HG03159 (cell line): ENCODE measurements at regions not wholly inside any gene's neighbourhood (a gene's known extent, or its start where the extent isn't known, plus 50 kb on each side); places are given as distances from the start of the nearest gene placed in this dataset.

Experiments
- ATAC-seq: cut with Tn5 transposase; IDR thresholded peaks from one replicate; pipeline ENCODE4 v1.9.1; 2021; ENCODE audit warnings: mild to moderate bottlenecking, moderate library complexity; ENCODE audit not compliant: unreplicated experiment

- no peak for ATAC-seq
These were observed 273.9 kb upstream of the ZMIZ1 start for GRCh38 chr10:78794736-78795455.

GRCh38 chr10:78798976-78799730 is 269.6 kb upstream of the ZMIZ1 start:
- ATAC-seq = no peak

GRCh38 chr10:78800006-78800405 is 268.8 kb upstream of the ZMIZ1 start:
- ATAC-seq = no peak

- ATAC-seq = no peak
These were observed 268.0 kb upstream of the ZMIZ1 start for GRCh38 chr10:78800535-78801320.

- ATAC-seq = no peak
These were observed 266.3 kb upstream of the ZMIZ1 start for GRCh38 chr10:78802431-78802830.

- no peak for ATAC-seq
These were observed 265.9 kb upstream of the ZMIZ1 start for GRCh38 chr10:78802866-78803265.

- ATAC-seq = no peak
These were observed 265.1 kb upstream of the ZMIZ1 start for GRCh38 chr10:78803710-78804109.

- ATAC-seq = no peak
These were observed 264.2 kb upstream of the ZMIZ1 start for GRCh38 chr10:78804411-78805032.

- no peak for ATAC-seq
These were observed 263.6 kb upstream of the ZMIZ1 start for GRCh38 chr10:78805176-78805575.

- ATAC-seq = no peak
These were observed 262.0 kb upstream of the ZMIZ1 start for GRCh38 chr10:78806681-78807221.

GRCh38 chr10:78807504-78808203 is 261.1 kb upstream of the ZMIZ1 start:
- ATAC-seq = no peak

- no peak for ATAC-seq
These were observed 260.5 kb upstream of the ZMIZ1 start for GRCh38 chr10:78808286-78808685.

GRCh38 chr10:78808736-78809367 is 259.9 kb upstream of the ZMIZ1 start:
- ATAC-seq = no peak

GRCh38 chr10:78811174-78811573 is 257.6 kb upstream of the ZMIZ1 start:
- ATAC-seq = no peak

GRCh38 chr10:78812571-78813318 is 256.0 kb upstream of the ZMIZ1 start:
- ATAC-seq = no peak

- no peak for ATAC-seq
These were observed 255.2 kb upstream of the ZMIZ1 start for GRCh38 chr10:78813526-78813925.

- ATAC-seq = no peak
These were observed 254.8 kb upstream of the ZMIZ1 start for GRCh38 chr10:78813998-78814399.

- ATAC-seq = no peak
These were observed 254.4 kb upstream of the ZMIZ1 start for GRCh38 chr10:78814407-78814806.

- no peak for ATAC-seq
These were observed 252.9 kb upstream of the ZMIZ1 start for GRCh38 chr10:78815702-78816334.
